IMR-90 (cell line): ENCODE measurements at regions not wholly inside any gene's neighbourhood (a gene's known extent, or its start where the extent isn't known, plus 50 kb on each side); places are given as distances from the start of the nearest gene placed in this dataset.

Experiments used
- ATAC-seq: fragments of 200-7000 bp; cut with Tn5 transposase; 2 replicates; pipeline ENCODE4 v1.9.1; 2020; ENCODE audit warnings: low read depth, mild to moderate bottlenecking, moderate library complexity
- BruUV-seq: library from RNA; stranded (reverse); fragments of 400-500 nt; replicated peaks from 2 replicates; lab custom pipeline; 2021; lab: Mats Ljungman, UMichigan
- CTCF ChIA-PET: fragments of 300-600 bp; formaldehyde crosslinking; extraction: SDS; loops from one replicate; lab custom pipeline; 2021; ENCODE audit warnings: antibody characterized with exemption; lab: Yijun Ruan, JAX
- POLR2A ChIA-PET: fragments of 300-600 bp; sonication (Branson Sonifier 250); formaldehyde crosslinking; loops from one replicate; lab custom pipeline; 2022; ENCODE audit warnings: antibody characterized with exemption; ENCODE audit not compliant: unreplicated experiment; lab: Charles Lee
- DNase-seq: peaks from one replicate; pipeline ENCODE4 v3.0.0; 2013
- H2AFZ ChIP-seq: replicated peaks from 2 replicates; pipeline ENCODE3; 2013; ENCODE audit warnings: low read length, mild to moderate bottlenecking; ENCODE audit not compliant: poor library complexity
- H2AK5ac ChIP-seq: 2 replicates; pipeline ENCODE4 v1.6.1; 2013; ENCODE audit warnings: low read depth, low read length, inconsistent platforms
- H2AK9ac ChIP-seq: replicated peaks from 2 replicates; pipeline ENCODE3; 2013; ENCODE audit warnings: mild to moderate bottlenecking, low read depth, low read length, moderate library complexity; ENCODE audit not compliant: poor library complexity
- H2BK120ac ChIP-seq: 2 replicates; pipeline ENCODE4 v1.6.1; 2013; ENCODE audit warnings: low read depth, low read length, inconsistent platforms
- H2BK15ac ChIP-seq: 3 replicates; pipeline ENCODE4 v1.6.1; 2013; ENCODE audit warnings: low read depth, low read length, inconsistent platforms
- H2BK20ac ChIP-seq: 2 replicates; pipeline ENCODE4 v1.6.1; 2013; ENCODE audit warnings: low read depth, mild to moderate bottlenecking, inconsistent platforms, low read length, moderate library complexity
- H2BK5ac ChIP-seq: 2 replicates; pipeline ENCODE4 v1.6.1; 2013; ENCODE audit warnings: mild to moderate bottlenecking, low read depth, low read length, inconsistent platforms; ENCODE audit not compliant: poor library complexity, severe bottlenecking
- H3K14ac ChIP-seq: replicated peaks from 2 replicates; pipeline ENCODE4 v1.6.1; 2013; ENCODE audit warnings: low read depth, low read length, inconsistent platforms
- H3K18ac ChIP-seq: 2 replicates; pipeline ENCODE4 v1.6.1; 2013; ENCODE audit warnings: low read depth, low read length, control low read depth
- H3K23ac ChIP-seq: 2 replicates; pipeline ENCODE4 v1.6.1; 2013; ENCODE audit warnings: low read depth, low read length, inconsistent platforms
- H3K27ac ChIP-seq: 2 replicates; pipeline ENCODE4 v1.5.1; 2013; ENCODE audit warnings: mild to moderate bottlenecking, control low read depth, low read length; ENCODE audit not compliant: insufficient read depth
- H3K27me3 ChIP-seq: 2 replicates; pipeline ENCODE4 v1.6.1; 2013; ENCODE audit warnings: low read length; ENCODE audit not compliant: control insufficient read depth, insufficient read depth
- H3K36me3 ChIP-seq: 2 replicates; pipeline ENCODE4 v1.6.1; 2013; ENCODE audit warnings: low read length, mixed read lengths; ENCODE audit not compliant: control insufficient read depth, insufficient read depth
- H3K4ac ChIP-seq: 2 replicates; pipeline ENCODE4 v1.6.1; 2013; ENCODE audit warnings: low read depth, low read length, inconsistent platforms
- H3K4me1 ChIP-seq: 2 replicates; pipeline ENCODE4 v1.6.1; 2013; ENCODE audit warnings: low read length, mixed read lengths; ENCODE audit not compliant: control insufficient read depth, insufficient read depth
- H3K4me2 ChIP-seq: 2 replicates; pipeline ENCODE4 v1.6.1; 2013; ENCODE audit warnings: low read depth, mild to moderate bottlenecking, control low read depth, low read length, moderate library complexity
- H3K4me3 ChIP-seq: 2 replicates; pipeline ENCODE4 v1.5.1; 2013; ENCODE audit warnings: low read depth, mild to moderate bottlenecking, control low read depth, low read length, moderate library complexity; ENCODE audit not compliant: insufficient read depth
- H3K56ac ChIP-seq: 2 replicates; pipeline ENCODE4 v1.6.1; 2013; ENCODE audit warnings: low read length, inconsistent platforms; ENCODE audit not compliant: insufficient read depth; ENCODE audit errors: extremely low read depth
- H3K79me1 ChIP-seq, 2 experiments: 2 replicates each; pipeline ENCODE4 v1.6.1; 2013; ENCODE audit warnings: low read length in 2 of 2, inconsistent platforms in 1 of 2, low read depth in 1 of 2
- H3K9ac ChIP-seq: 2 replicates; pipeline ENCODE4 v1.6.1; 2013; ENCODE audit warnings: low read depth, low read length, control low read depth
- H3K9me1 ChIP-seq: 2 replicates; pipeline ENCODE4 v1.6.1; 2013; ENCODE audit warnings: low read length, inconsistent platforms; ENCODE audit not compliant: insufficient read depth
- H3K9me3 ChIP-seq: 2 replicates; pipeline ENCODE4 v1.6.1; 2013; ENCODE audit warnings: low read length; ENCODE audit not compliant: control insufficient read depth, insufficient read depth
- H4K20me1 ChIP-seq: 2 replicates; pipeline ENCODE4 v1.6.1; 2013; ENCODE audit warnings: low read length, inconsistent platforms; ENCODE audit not compliant: insufficient read depth
- H4K5ac ChIP-seq: 2 replicates; pipeline ENCODE4 v1.6.1; 2013; ENCODE audit warnings: mild to moderate bottlenecking, low read depth, low read length, control low read depth
- H4K8ac ChIP-seq, 2 experiments: 2 replicates each; pipeline ENCODE4 v1.6.1; 2013; ENCODE audit warnings: low read depth in 2 of 2, low read length in 2 of 2, control low read depth in 1 of 2, inconsistent platforms in 1 of 2
- H4K91ac ChIP-seq: 2 replicates; pipeline ENCODE4 v1.6.1; 2013; ENCODE audit warnings: low read depth, low read length, inconsistent platforms; ENCODE audit not compliant: insufficient read depth
- CEBPB ChIP-seq: IDR thresholded peaks from 2 replicates; pipeline ENCODE4 v1.6.1; 2012; ENCODE audit warnings: low read depth, low read length, improper control_type of control experiment
- FOS ChIP-seq: fragments of 150-350 bp; IDR thresholded peaks from 2 replicates; pipeline ENCODE4 v1.6.1; 2016; ENCODE audit warnings: low read depth, low read length
- RAD21 ChIP-seq: IDR thresholded peaks from 2 replicates; pipeline ENCODE4 v1.6.1; 2012; ENCODE audit warnings: low read length, improper control_type of control experiment
- WGBS, 2 experiments: methylation state at CpG; one replicate each; pipeline versions ENCODE4 v1.1.5 to v1.1.7; 2013; ENCODE audit warnings: missing lambda C conversion rate in 2 of 2; ENCODE audit not compliant: insufficient read length in 1 of 2; ENCODE audit errors: extremely low coverage in 2 of 2; 5-methylcytosine and 5-hydroxymethylcytosine counted together
- dilution Hi-C: fragments of 300-500 bp; cut with HindIII; formaldehyde crosslinking; loops from one replicate; pipeline ENCODE4 v1.14.3; 2018; ENCODE audit warnings: low sequenced_read_pairs; ENCODE audit not compliant: unreplicated experiment
- in situ Hi-C: fragments of 300-500 bp; cut with MboI; formaldehyde crosslinking; loops from 3 replicates; pipeline ENCODE4 v1.14.3; 2019; ENCODE audit warnings: low sequenced_read_pairs, inconsistent platforms, mixed read lengths
- intact Hi-C: fragments of 100-400 bp; cut with micrococcal nuclease; formaldehyde crosslinking; loops from 2 replicates; pipeline ENCODE4 v1.10.0; 2022

GRCh38 chr17:83200231-83200699 lies 120.9 kb downstream of the METRNL start:
- H4K91ac ChIP-seq, result peak overlapping the region; percentile 12; the same call in 1 of the 2 replicates
- peaks cover 3% of the 10 kb centered on the region; the same call in 1 of the 2 replicates for H3K27me3 ChIP-seq
- POLR2A ChIA-PET, result no interaction called here
- no peak overlapping the region for H3K9ac ChIP-seq
- no peaks in the 10 kb centered on the region for H3K36me3 ChIP-seq
- peak overlapping the region; percentile 52; the same call in 1 of the 2 replicates for H2BK20ac ChIP-seq
- H2AFZ ChIP-seq, result peak overlapping the region; percentile 64
- H4K20me1 ChIP-seq, result no peaks in the 10 kb centered on the region
- H3K4me1 ChIP-seq, result peaks cover 20% of the 10 kb centered on the region
- no peak for TF ChIP-seq FOS
- no peak for TF ChIP-seq CEBPB
- TF ChIP-seq RAD21, result no peak
- H2AK5ac ChIP-seq, result peak overlapping the region; percentile 63; the same call in 1 of the 2 replicates
- no peak overlapping the region for H3K18ac ChIP-seq
- ATAC-seq (no peak), DNase-seq (peak; percentile 26)
- H3K4me3 ChIP-seq, result no peak overlapping the region
- peaks cover 0 to 4% of the 10 kb centered on the region in 2 experiments; a peak in 1 of 4 replicates for H3K79me1 ChIP-seq
- peaks cover 18% of the 10 kb centered on the region for H3K9me1 ChIP-seq
- H3K14ac ChIP-seq, result peak overlapping the region; percentile 57; the same call in 1 of the 2 replicates
- no peak overlapping the region; the same call in 2 of the 3 replicates for H2BK15ac ChIP-seq
- BruUV-seq, result no TSS peak
- H3K27ac ChIP-seq, result no peak overlapping the region
- intact Hi-C loops, result no loop called here
- peak overlapping the region; percentile 16; the same call in 1 of the 2 replicates for H4K5ac ChIP-seq
- no peaks in the 10 kb centered on the region for H3K9me3 ChIP-seq
- 63% methylated on average over 8 of the region's 21 CpGs; no CpG with 5 or more reads in 1 of the 2 experiments for WGBS, 2 experiments
- H3K4ac ChIP-seq, result peak overlapping the region; percentile 30; the same call in 1 of the 2 replicates
- no peak overlapping the region for H3K4me2 ChIP-seq
- no peak overlapping the region for H3K23ac ChIP-seq
- dilution Hi-C loops, result no loop called here
- in situ Hi-C loops, result no loop called here
- peak overlapping the region; percentile 14; the same call in 1 of the 2 replicates for H2BK120ac ChIP-seq
- no peak overlapping the region for H3K56ac ChIP-seq
- no peak overlapping the region for H2AK9ac ChIP-seq
- CTCF ChIA-PET, result no interaction called here
- H2BK5ac ChIP-seq, result no peak overlapping the region
- no peak overlapping the region for H4K8ac ChIP-seq
